ENCODE measurements at regions not wholly inside any gene's neighbourhood (a gene's known extent, or its start where the extent isn't known, plus 50 kb on each side); places are given as distances from the start of the nearest gene placed in this dataset.

DNA sequence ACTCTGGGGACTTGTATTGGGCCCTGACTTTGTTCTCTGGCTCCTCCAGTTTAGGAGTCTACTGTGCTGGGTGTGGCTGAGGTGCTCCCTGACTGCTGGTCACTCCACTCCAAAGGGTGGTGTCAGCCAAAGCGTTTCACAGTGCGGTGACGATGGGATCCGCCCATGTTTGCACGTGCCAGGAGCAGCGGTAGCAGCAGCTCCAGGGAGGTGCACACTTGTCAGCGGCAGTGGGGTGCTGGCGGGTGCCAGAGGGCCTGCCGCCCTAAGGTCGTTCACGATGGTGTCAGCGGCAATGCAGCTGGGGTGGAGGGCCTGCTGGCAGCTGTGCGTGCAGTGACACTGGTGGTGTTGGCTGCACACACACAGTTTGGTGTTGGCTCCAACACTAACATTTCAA, 268.5 kb upstream of the AKR1E2 start:
- H3K4me1 ChIP-seq (ENCODE audit: insufficient read depth, low read length), result no peaks in the 10 kb centered on the region
- H3K27me3 ChIP-seq (ENCODE audit: insufficient read depth, low read length), result no peaks in the 10 kb centered on the region
- no peak overlapping the region for H3K4me3 ChIP-seq (ENCODE audit: low read length)
- no peaks in the 10 kb centered on the region for H3K36me3 ChIP-seq (ENCODE audit: insufficient read depth, low read length)
- no peak overlapping the region for H2AFZ ChIP-seq (ENCODE audit: low read depth, low read length)
- no peaks in the 10 kb centered on the region for H3K9me3 ChIP-seq (ENCODE audit: low read length)

DNA sequence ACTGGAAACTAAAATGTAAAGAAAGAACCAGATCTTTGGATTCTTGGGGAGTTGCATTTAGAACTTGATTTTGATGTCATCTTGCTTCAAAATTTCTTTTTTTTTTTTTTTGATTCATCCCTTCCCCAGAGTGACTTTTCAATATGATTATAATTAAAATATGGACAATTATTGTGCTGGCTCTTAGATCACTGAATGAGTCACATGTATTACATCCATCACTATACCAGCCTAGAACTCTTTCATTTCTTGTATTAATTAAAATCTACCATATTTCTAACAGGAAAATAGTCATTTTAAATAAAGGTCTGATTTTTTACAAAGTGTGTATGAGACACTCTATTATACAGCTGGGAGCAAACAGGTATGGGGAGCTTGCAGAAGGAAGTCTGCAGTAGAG, 269.5 kb upstream of the AKR1E2 start:
- Histone ChIP-seq H3K36me3 (ENCODE audit: insufficient read depth, low read length) (no peaks in the 10 kb centered on the region), H2AFZ (ENCODE audit: low read depth, low read length) (no peak overlapping the region), H3K4me1 (ENCODE audit: insufficient read depth, low read length) (no peaks in the 10 kb centered on the region), H3K4me3 (ENCODE audit: low read length) (no peak overlapping the region), H3K27me3 (ENCODE audit: insufficient read depth, low read length) (no peaks in the 10 kb centered on the region), H3K9me3 (ENCODE audit: low read length) (no peaks in the 10 kb centered on the region)

DNA sequence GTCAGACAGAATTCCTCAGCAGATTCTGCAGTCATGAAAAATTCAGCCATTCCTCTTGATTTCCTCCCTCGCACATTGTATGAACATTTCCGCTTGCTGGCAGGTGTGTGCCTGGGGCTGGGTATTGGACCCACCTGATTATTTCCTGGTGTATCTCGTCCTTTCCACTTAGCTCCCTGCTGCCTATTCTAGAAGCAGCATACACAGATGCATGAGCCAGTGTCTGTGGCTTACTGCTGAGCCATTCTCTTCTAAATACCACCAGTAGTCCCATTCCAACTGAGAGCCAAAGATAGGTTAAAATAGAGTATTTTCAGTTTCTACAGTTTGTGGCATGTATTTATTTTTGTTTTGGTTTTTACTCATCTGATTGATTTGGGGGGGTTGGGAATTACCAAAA, 270.1 kb upstream of the AKR1E2 start:
- Histone ChIP-seq H3K9me3 (ENCODE audit: low read length) (no peaks in the 10 kb centered on the region), H3K36me3 (ENCODE audit: insufficient read depth, low read length) (no peaks in the 10 kb centered on the region), H2AFZ (ENCODE audit: low read depth, low read length) (no peak overlapping the region), H3K4me1 (ENCODE audit: insufficient read depth, low read length) (no peaks in the 10 kb centered on the region), H3K4me3 (ENCODE audit: low read length) (no peak overlapping the region), H3K27me3 (ENCODE audit: insufficient read depth, low read length) (no peaks in the 10 kb centered on the region)

DNA sequence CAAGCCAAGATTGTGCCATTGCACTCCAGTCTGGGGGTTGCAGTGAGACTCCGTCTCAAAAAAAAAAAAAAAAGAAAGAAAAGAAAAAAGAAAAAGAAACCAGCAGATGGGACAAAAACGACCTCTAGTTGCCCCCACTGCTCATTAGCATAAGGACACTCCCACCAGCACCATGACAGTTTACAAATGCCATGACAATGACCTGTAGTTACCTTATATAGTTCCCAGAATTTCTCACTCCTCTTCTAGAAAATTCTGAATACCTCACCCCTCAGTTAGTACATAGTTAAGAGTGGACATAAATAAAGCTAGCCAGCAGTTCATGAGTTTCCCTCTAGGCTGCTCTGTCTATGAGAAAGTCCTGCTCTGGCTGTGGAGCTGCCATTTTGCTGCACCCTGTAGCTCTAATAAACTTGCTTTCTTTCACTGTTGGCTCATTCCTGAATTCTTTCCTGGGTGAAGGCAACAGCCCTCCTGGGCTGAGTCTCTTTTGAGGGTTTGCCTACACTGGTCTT, 276.8 kb upstream of the AKR1E2 start:
- Histone ChIP-seq H3K4me3 (ENCODE audit: low read length) (no peak overlapping the region), H3K9me3 (ENCODE audit: low read length) (no peaks in the 10 kb centered on the region), H2AFZ (ENCODE audit: low read depth, low read length) (no peak overlapping the region), H3K4me1 (ENCODE audit: insufficient read depth, low read length) (no peaks in the 10 kb centered on the region), H3K36me3 (ENCODE audit: insufficient read depth, low read length) (no peaks in the 10 kb centered on the region), H3K27me3 (ENCODE audit: insufficient read depth, low read length) (no peaks in the 10 kb centered on the region)

DNA sequence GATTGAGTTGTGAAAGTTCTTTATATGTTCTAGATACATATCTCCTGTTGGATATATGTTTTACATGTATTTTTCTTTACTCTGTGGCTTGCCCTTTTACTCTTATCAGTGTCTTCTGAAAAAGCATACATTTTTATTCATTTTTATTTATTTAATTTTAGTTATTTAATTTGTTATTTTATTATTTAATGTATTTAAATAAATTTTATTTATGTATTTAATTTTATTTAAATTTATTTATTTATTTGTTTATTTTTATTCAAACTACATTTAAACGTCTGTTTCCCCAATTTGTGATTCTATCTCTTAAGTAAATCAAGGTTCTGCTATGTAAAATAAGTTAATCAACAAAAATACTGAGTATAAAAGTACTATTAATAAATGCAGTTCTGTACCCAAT, 279.1 kb upstream of the AKR1E2 start:
- Histone ChIP-seq H3K4me1 (ENCODE audit: insufficient read depth, low read length) (no peaks in the 10 kb centered on the region), H3K4me3 (ENCODE audit: low read length) (no peak overlapping the region), H3K9me3 (ENCODE audit: low read length) (no peaks in the 10 kb centered on the region), H3K27me3 (ENCODE audit: insufficient read depth, low read length) (no peaks in the 10 kb centered on the region), H2AFZ (ENCODE audit: low read depth, low read length) (no peak overlapping the region), H3K36me3 (ENCODE audit: insufficient read depth, low read length) (no peaks in the 10 kb centered on the region)

DNA sequence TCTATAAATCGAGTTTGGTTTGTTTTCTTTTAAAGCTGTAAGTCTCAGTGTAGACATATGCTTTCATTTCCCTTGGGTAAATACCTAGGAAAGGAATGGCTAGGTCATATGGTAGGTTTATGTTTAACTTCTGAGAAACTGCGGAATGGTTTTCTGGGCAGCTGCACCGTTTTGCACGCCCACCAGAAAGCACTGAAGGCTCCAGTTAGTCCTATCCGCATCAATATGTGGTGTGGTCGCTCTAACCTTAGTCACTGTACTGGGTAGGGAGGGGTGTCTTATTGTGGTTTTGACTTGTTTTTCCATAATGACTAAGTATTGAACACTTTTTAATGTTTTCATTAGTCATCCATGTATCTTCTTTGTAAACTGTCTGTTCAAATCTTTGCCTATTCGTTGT, 279.5 kb upstream of the AKR1E2 start:
- Histone ChIP-seq H3K4me3 (ENCODE audit: low read length) (no peak overlapping the region), H3K9me3 (ENCODE audit: low read length) (no peaks in the 10 kb centered on the region), H2AFZ (ENCODE audit: low read depth, low read length) (no peak overlapping the region), H3K27me3 (ENCODE audit: insufficient read depth, low read length) (no peaks in the 10 kb centered on the region), H3K4me1 (ENCODE audit: insufficient read depth, low read length) (no peaks in the 10 kb centered on the region), H3K36me3 (ENCODE audit: insufficient read depth, low read length) (no peaks in the 10 kb centered on the region)

DNA sequence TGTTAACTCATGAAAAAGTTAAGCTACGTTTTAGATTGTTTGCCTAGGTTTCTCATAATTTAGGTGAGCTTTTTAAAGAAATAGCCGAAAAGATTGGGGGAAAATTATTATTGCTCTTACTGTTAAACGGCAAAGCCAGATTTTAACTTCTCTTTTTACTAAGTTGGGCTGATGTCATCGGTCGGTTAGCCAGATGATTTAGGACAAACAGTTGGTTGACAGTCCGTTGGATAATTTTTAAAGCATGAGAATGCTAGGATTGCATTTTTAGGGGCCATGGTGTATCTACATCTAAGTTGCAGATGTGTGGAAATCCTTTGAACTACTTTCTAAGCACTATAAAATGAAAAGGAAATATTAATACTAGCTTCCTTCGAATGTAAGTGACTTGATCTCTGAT, 280.9 kb upstream of the AKR1E2 start:
- Histone ChIP-seq H3K9me3 (ENCODE audit: low read length) (no peaks in the 10 kb centered on the region), H3K36me3 (ENCODE audit: insufficient read depth, low read length) (no peaks in the 10 kb centered on the region), H2AFZ (ENCODE audit: low read depth, low read length) (no peak overlapping the region), H3K4me3 (ENCODE audit: low read length) (no peak overlapping the region), H3K4me1 (ENCODE audit: insufficient read depth, low read length) (no peaks in the 10 kb centered on the region), H3K27me3 (ENCODE audit: insufficient read depth, low read length) (no peaks in the 10 kb centered on the region)

DNA sequence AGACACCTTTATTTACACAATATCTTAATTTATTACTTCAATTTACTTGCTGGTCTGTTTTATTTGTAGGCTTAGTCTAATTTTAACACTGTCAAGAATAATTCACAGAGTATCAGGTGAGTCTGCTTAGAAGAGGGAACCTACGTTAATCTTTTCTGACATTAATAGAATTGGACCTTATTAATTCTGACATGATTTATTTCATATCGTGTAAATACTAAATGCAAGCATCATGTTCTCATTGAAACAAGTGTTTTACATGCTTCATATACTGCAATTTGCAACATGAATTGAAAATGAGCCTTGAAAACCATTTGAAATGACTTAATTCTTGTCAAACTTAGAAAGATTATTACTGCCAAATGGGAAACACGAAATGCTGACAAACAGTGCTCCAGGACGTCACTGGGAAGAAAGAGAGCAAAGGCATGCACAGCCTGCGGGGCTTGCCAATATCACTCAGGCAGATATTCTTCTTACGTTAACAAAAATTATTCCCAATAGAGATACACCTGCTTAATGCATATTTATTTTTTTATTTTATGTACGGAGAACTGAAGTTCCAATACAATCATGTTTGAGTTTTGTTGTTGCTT, 282.0 kb upstream of the AKR1E2 start:
- Histone ChIP-seq H3K36me3 (ENCODE audit: insufficient read depth, low read length) (no peaks in the 10 kb centered on the region), H2AFZ (ENCODE audit: low read depth, low read length) (no peak overlapping the region), H3K4me1 (ENCODE audit: insufficient read depth, low read length) (no peaks in the 10 kb centered on the region), H3K9me3 (ENCODE audit: low read length) (peaks cover 3% of the 10 kb centered on the region), H3K27me3 (ENCODE audit: insufficient read depth, low read length) (no peaks in the 10 kb centered on the region), H3K4me3 (ENCODE audit: low read length) (no peak overlapping the region)

DNA sequence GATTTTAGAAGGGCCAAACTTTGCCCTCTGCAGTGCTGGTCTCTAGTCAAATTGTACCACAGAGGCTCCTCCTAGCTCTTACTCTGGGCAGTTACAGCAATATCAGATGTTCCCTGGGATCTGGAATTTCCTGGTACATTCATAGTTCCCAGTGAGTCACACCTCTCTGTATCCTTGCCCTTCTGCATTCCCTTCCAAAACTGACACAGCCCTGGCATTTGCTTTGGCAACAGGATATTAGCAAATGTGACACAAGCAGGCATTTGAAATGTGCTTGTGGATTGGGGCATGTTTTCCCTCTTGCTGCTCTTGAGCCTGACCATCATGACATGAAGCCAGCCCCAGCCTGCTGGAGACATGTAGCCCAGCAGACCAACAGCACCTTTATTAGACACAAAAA, 284.7 kb upstream of the AKR1E2 start:
- no peak overlapping the region for H3K4me3 ChIP-seq (ENCODE audit: low read length)
- peaks cover 5% of the 10 kb centered on the region for H3K9me3 ChIP-seq (ENCODE audit: low read length)
- H2AFZ ChIP-seq (ENCODE audit: low read depth, low read length), result no peak overlapping the region
- no peaks in the 10 kb centered on the region for H3K4me1 ChIP-seq (ENCODE audit: insufficient read depth, low read length)
- H3K27me3 ChIP-seq (ENCODE audit: insufficient read depth, low read length), result no peaks in the 10 kb centered on the region
- no peaks in the 10 kb centered on the region for H3K36me3 ChIP-seq (ENCODE audit: insufficient read depth, low read length)

DNA sequence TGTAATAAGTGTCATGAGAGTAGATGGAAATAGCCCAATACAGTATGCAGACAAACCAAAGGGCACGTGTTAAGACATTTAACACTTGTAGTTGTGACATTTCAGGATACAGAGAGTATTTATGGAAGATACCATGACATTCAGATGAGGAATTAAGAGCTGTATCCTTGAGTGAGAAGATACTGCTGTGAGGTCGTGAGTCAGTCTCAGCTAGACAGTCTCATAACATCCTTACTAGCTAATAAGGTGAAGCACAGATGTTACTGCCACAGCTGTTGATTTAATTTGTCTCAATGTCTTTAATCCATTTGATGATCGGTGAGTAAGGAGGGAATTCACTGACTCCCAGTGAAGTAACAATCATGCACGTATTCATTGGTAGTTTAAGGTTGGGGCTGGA, 288.0 kb upstream of the AKR1E2 start:
- Histone ChIP-seq H3K27me3 (ENCODE audit: insufficient read depth, low read length) (no peaks in the 10 kb centered on the region), H2AFZ (ENCODE audit: low read depth, low read length) (no peak overlapping the region), H3K4me3 (ENCODE audit: low read length) (no peak overlapping the region), H3K9me3 (ENCODE audit: low read length) (peaks cover 5% of the 10 kb centered on the region), H3K4me1 (ENCODE audit: insufficient read depth, low read length) (no peaks in the 10 kb centered on the region), H3K36me3 (ENCODE audit: insufficient read depth, low read length) (no peaks in the 10 kb centered on the region)

DNA sequence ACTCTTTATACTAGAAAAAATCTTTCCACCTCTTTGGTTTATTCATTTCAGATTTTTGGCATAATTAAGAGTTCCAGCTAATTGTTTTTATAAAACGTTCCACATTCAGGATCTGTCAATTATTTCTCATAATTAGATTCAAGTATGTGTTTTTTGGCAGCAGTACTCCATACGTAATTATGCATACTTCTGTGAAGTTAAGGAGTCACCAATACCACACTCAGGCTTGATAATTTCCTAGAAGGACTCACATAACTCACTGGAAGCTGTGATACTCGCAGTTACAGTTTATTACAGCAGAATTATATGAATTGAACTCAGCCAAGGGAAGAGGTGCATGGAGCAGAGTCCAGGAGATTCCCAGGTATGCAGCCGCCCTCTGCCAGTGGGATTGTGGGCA, 290.5 kb upstream of the AKR1E2 start:
- H3K4me3 ChIP-seq (ENCODE audit: low read length), result no peak overlapping the region
- peaks cover 5% of the 10 kb centered on the region for H3K9me3 ChIP-seq (ENCODE audit: low read length)
- no peak overlapping the region for H2AFZ ChIP-seq (ENCODE audit: low read depth, low read length)
- H3K36me3 ChIP-seq (ENCODE audit: insufficient read depth, low read length), result no peaks in the 10 kb centered on the region
- no peaks in the 10 kb centered on the region for H3K4me1 ChIP-seq (ENCODE audit: insufficient read depth, low read length)
- no peaks in the 10 kb centered on the region for H3K27me3 ChIP-seq (ENCODE audit: insufficient read depth, low read length)

DNA sequence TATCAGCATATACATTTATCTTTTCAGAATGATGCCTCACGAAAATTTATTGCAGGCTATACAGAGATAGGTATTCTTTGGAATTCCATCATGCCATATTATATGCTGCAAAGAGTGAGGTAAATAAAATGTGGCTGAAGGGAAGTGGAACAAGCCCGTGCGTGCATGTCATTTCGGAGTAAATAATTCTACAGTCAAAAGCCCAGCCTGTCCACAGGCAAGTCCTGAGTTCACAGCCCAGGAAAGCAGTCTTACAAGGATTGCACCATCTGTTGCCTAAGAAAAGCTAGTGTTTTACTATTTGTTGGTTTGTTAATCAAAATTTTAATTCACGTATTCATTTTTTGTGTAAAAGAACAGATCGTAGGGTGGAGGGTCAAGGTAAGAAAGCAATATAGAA, 292.4 kb upstream of the AKR1E2 start:
- H2AFZ ChIP-seq (ENCODE audit: low read depth, low read length), result no peak overlapping the region
- no peaks in the 10 kb centered on the region for H3K36me3 ChIP-seq (ENCODE audit: insufficient read depth, low read length)
- H3K27me3 ChIP-seq (ENCODE audit: insufficient read depth, low read length), result no peaks in the 10 kb centered on the region
- no peaks in the 10 kb centered on the region for H3K4me1 ChIP-seq (ENCODE audit: insufficient read depth, low read length)
- no peak overlapping the region for H3K4me3 ChIP-seq (ENCODE audit: low read length)
- peaks cover 2% of the 10 kb centered on the region for H3K9me3 ChIP-seq (ENCODE audit: low read length)

DNA sequence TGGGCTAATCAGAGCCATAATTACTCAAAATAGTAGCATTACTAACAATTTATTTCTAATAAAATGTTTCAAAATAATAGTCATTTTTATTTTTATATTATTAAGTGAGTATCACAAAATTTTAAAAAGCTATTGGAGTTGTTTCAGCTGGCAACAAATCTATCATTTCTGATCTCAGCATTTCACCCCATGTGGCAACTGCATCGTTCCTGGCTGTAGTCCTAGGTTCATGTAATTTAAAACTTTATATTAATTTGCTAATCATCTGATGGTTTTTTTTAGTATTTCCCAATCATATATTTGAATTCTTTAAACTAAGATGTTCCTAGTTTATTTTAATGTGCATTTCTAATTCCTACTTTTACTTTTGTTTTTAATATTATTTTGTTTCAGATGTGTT, 293.0 kb upstream of the AKR1E2 start:
- H3K4me1 ChIP-seq (ENCODE audit: insufficient read depth, low read length), result no peaks in the 10 kb centered on the region
- no peaks in the 10 kb centered on the region for H3K36me3 ChIP-seq (ENCODE audit: insufficient read depth, low read length)
- no peaks in the 10 kb centered on the region for H3K27me3 ChIP-seq (ENCODE audit: insufficient read depth, low read length)
- H3K9me3 ChIP-seq (ENCODE audit: low read length), result peaks cover under 1% of the 10 kb centered on the region
- no peak overlapping the region for H3K4me3 ChIP-seq (ENCODE audit: low read length)
- H2AFZ ChIP-seq (ENCODE audit: low read depth, low read length), result no peak overlapping the region

DNA sequence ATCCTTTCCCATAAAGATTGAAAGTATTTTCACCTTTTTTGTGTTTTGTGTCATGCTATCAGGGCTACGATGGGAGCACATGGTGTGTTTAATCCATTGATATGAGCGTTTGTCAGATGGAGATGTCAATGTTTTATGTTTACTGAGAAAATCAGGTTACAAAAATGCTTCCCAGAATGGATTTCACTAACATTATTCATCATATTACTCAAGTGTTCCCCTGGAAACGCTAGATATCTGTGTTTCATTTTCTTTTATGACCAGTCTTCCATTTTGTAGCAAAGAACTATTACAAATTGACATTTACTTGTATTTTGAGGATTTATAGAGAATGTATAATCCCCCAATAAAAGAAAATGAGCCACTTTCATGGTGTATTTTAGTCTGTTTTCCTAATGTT, 293.5 kb upstream of the AKR1E2 start:
- Histone ChIP-seq H3K4me1 (ENCODE audit: insufficient read depth, low read length) (no peaks in the 10 kb centered on the region), H3K9me3 (ENCODE audit: low read length) (no peaks in the 10 kb centered on the region), H3K27me3 (ENCODE audit: insufficient read depth, low read length) (no peaks in the 10 kb centered on the region), H2AFZ (ENCODE audit: low read depth, low read length) (no peak overlapping the region), H3K4me3 (ENCODE audit: low read length) (no peak overlapping the region), H3K36me3 (ENCODE audit: insufficient read depth, low read length) (no peaks in the 10 kb centered on the region)
